HG03354 (cell line): ENCODE measurements at regions not wholly inside any gene's neighbourhood (a gene's known extent, or its start where the extent isn't known, plus 50 kb on each side); places are given as distances from the start of the nearest gene placed in this dataset.

Experiments used
- ATAC-seq: cut with Tn5 transposase; IDR thresholded peaks from one replicate; pipeline ENCODE4 v1.9.1; 2021; ENCODE audit warnings: mild to moderate bottlenecking; ENCODE audit not compliant: unreplicated experiment, poor library complexity, severe bottlenecking

GRCh38 chr1:109827986-109828385 lies 64.3 kb upstream of the EPS8L3 start:
- no peak for ATAC-seq

GRCh38 chr1:109827466-109827865 lies 63.7 kb upstream of the EPS8L3 start:
- ATAC-seq, result no peak

- ATAC-seq, result no peak
Observed at GRCh38 chr1:109826930-109827349, 63.2 kb upstream of the EPS8L3 start.

- ATAC-seq, result no peak
Observed at GRCh38 chr1:109826446-109826845, 62.7 kb upstream of the EPS8L3 start.

GRCh38 chr1:109824349-109825115 lies 60.8 kb upstream of the EPS8L3 start:
- ATAC-seq, result no peak

- ATAC-seq, result no peak
Observed at GRCh38 chr1:109823543-109824348, 60.0 kb upstream of the EPS8L3 start.

GRCh38 chr1:109822749-109823542 lies 59.2 kb upstream of the EPS8L3 start:
- ATAC-seq, result no peak

GRCh38 chr1:109821831-109822745 lies 58.4 kb upstream of the EPS8L3 start:
- ATAC-seq, result no peak

GRCh38 chr1:109821221-109821669 lies 57.5 kb upstream of the EPS8L3 start:
- ATAC-seq, result no peak

GRCh38 chr1:109819906-109820305 lies 56.2 kb upstream of the EPS8L3 start:
- no peak for ATAC-seq

- ATAC-seq, result no peak
Observed at GRCh38 chr1:109818988-109819764, 55.5 kb upstream of the EPS8L3 start.

- no peak for ATAC-seq
Observed at GRCh38 chr1:109818271-109818987, 54.7 kb upstream of the EPS8L3 start.

GRCh38 chr1:109817881-109818270 lies 54.2 kb upstream of the EPS8L3 start:
- ATAC-seq, result no peak

GRCh38 chr1:109816975-109817535 lies 53.3 kb upstream of the EPS8L3 start:
- ATAC-seq, result no peak

GRCh38 chr1:109816175-109816811 lies 52.6 kb upstream of the EPS8L3 start:
- ATAC-seq, result peak; percentile 87

- no peak for ATAC-seq
Observed at GRCh38 chr1:109815809-109816174, 52.1 kb upstream of the EPS8L3 start.
